H1 (cell line): ENCODE measurements at regions not wholly inside any gene's neighbourhood (a gene's known extent, or its start where the extent isn't known, plus 50 kb on each side); places are given as distances from the start of the nearest gene placed in this dataset.

Experiments used
- CTCF ChIA-PET: fragments of 300-600 bp; sonication (Branson Sonifier 250); formaldehyde crosslinking; loops from one replicate; lab custom pipeline; 2021; ENCODE audit not compliant: partially characterized antibody; lab: Charles Lee
- POLR2A ChIA-PET: fragments of 300-600 bp; sonication (Branson Sonifier 250); formaldehyde crosslinking; loops from one replicate; lab custom pipeline; 2021; ENCODE audit warnings: inconsistent platforms; ENCODE audit not compliant: partially characterized antibody; lab: Charles Lee
- DNase-seq, 2 experiments: peaks; one replicate each; pipeline versions ENCODE4 v3.0.0 to v3.0.0-alpha.2; 2010 to 2022; ENCODE audit warnings: low spot score in 2 of 2, low read depth in 1 of 2, mixed read lengths in 1 of 2
- FAIRE-seq: peaks from 2 replicates; lab custom pipeline; 2011; peaks lifted over from hg19 to GRCh38; lab: Jason Lieb, UNC
- H2AFZ ChIP-seq: 2 replicates; pipeline ENCODE4 v1.8.1; 2012; ENCODE audit warnings: low read length, inconsistent platforms
- H2AK5ac ChIP-seq: 2 replicates; pipeline ENCODE4 v1.6.1; 2013; ENCODE audit warnings: low read depth, low read length
- H2BK120ac ChIP-seq: replicated peaks from 2 replicates; pipeline ENCODE3; 2013; ENCODE audit warnings: low read depth, low read length, inconsistent platforms
- H2BK12ac ChIP-seq: 2 replicates; pipeline ENCODE4 v1.6.1; 2013; ENCODE audit warnings: low read depth, low read length
- H2BK15ac ChIP-seq: 2 replicates; pipeline ENCODE4 v1.6.1; 2013; ENCODE audit warnings: low read length
- H2BK20ac ChIP-seq: 2 replicates; pipeline ENCODE4 v1.6.1; 2013; ENCODE audit warnings: low read length
- H2BK5ac ChIP-seq: 2 replicates; pipeline ENCODE4 v1.6.1; 2013; ENCODE audit warnings: low read depth, low read length
- H3K14ac ChIP-seq: 2 replicates; pipeline ENCODE4 v1.6.1; 2013; ENCODE audit warnings: inconsistent platforms; ENCODE audit not compliant: insufficient read length
- H3K18ac ChIP-seq: 2 replicates; pipeline ENCODE4 v1.6.1; 2013; ENCODE audit warnings: low read length; ENCODE audit errors: extremely low read depth
- H3K23ac ChIP-seq: 2 replicates; pipeline ENCODE4 v1.6.1; 2013; ENCODE audit warnings: inconsistent platforms; ENCODE audit not compliant: insufficient read length
- H3K23me2 ChIP-seq: 2 replicates; pipeline ENCODE4 v1.6.1; 2013; ENCODE audit warnings: low read depth, low read length
- H3K27ac ChIP-seq: 2 replicates; pipeline ENCODE4 v1.6.1; 2011; ENCODE audit warnings: low read depth, low read length, inconsistent platforms
- H3K27me3 ChIP-seq, 4 experiments: replicated peaks in 1 of 4; 1 replicate in 1 of 4; 2 replicates in 3 of 4; pipeline versions ENCODE4 v1.6.1 to v1.8.1; 2011 to 2013; ENCODE audit warnings: low read length in 3 of 4, mild to moderate bottlenecking in 3 of 4, inconsistent platforms in 2 of 4, mixed read lengths in 2 of 4, moderate library complexity in 1 of 4; ENCODE audit not compliant: control insufficient read depth in 3 of 4, insufficient read depth in 3 of 4; ENCODE audit errors: extremely low read depth in 1 of 4
- H3K36me3 ChIP-seq, 4 experiments: 2 replicates each; pipeline versions ENCODE4 v1.6.1 to v1.8.1; 2011 to 2013; ENCODE audit warnings: mild to moderate bottlenecking in 4 of 4, low read length in 3 of 4, moderate library complexity in 2 of 4, control low read depth in 1 of 4, inconsistent platforms in 1 of 4; ENCODE audit not compliant: insufficient read depth in 4 of 4, control insufficient read depth in 2 of 4
- H3K4ac ChIP-seq: replicated peaks from 2 replicates; pipeline ENCODE3; 2013; ENCODE audit warnings: low read length, low read depth, mixed read lengths, inconsistent platforms; ENCODE audit not compliant: insufficient read length
- H3K4me1 ChIP-seq, 4 experiments: replicated peaks in 1 of 4; 1 replicate in 1 of 4; 2 replicates in 3 of 4; pipeline versions ENCODE4 v1.6.1 to v1.8.1; 2011 to 2013; ENCODE audit warnings: low read length in 3 of 4, inconsistent platforms in 2 of 4, mixed read lengths in 1 of 4; ENCODE audit not compliant: insufficient read depth in 4 of 4, control insufficient read depth in 3 of 4
- H3K4me2 ChIP-seq, 2 experiments: 2 replicates each; pipeline versions ENCODE4 v1.6.1 to v1.8.1; 2011 to 2013; ENCODE audit warnings: low read depth in 2 of 2, low read length in 2 of 2, control low read depth in 1 of 2, inconsistent platforms in 1 of 2, mild to moderate bottlenecking in 1 of 2; ENCODE audit not compliant: insufficient read depth in 1 of 2
- H3K4me3 ChIP-seq, 4 experiments: fragments of 200-600, 300-600 bp in 1 of 4; sonication (generic), shearing (Covaris generic), sonication (Bioruptor Twin) in 1 of 4; 2 replicates each; pipeline versions ENCODE4 v1.5.1 to v1.8.1; 2011 to 2016; ENCODE audit warnings: low read length in 4 of 4, low read depth in 3 of 4, control low read depth in 2 of 4, inconsistent platforms in 2 of 4, mild to moderate bottlenecking in 2 of 4, mixed read lengths in 1 of 4, moderate library complexity in 1 of 4; ENCODE audit not compliant: insufficient read depth in 2 of 4; ENCODE audit errors: extremely low read depth in 1 of 4
- H3K56ac ChIP-seq: replicated peaks from 2 replicates; pipeline ENCODE3; 2013; ENCODE audit warnings: low read depth, mild to moderate bottlenecking, mixed read lengths, low read length, inconsistent platforms; ENCODE audit not compliant: insufficient read length
- H3K79me1 ChIP-seq: 2 replicates; pipeline ENCODE4 v1.6.1; 2013; ENCODE audit warnings: low read depth, low read length, control low read depth
- H3K79me2 ChIP-seq, 2 experiments: 2 replicates each; pipeline versions ENCODE4 v1.6.1 to v1.8.1; 2012 to 2013; ENCODE audit warnings: low read length in 2 of 2, mild to moderate bottlenecking in 2 of 2, inconsistent platforms in 1 of 2; ENCODE audit not compliant: insufficient read depth in 2 of 2, control insufficient read depth in 1 of 2
- H3K9ac ChIP-seq, 4 experiments: replicated peaks in 1 of 4; 1 replicate in 1 of 4; 2 replicates in 3 of 4; pipeline versions ENCODE4 v1.6.1 to v1.8.1; 2011 to 2013; ENCODE audit warnings: low read depth in 3 of 4, low read length in 3 of 4, control low read depth in 2 of 4, mild to moderate bottlenecking in 2 of 4, moderate library complexity in 2 of 4, inconsistent platforms in 1 of 4; ENCODE audit errors: extremely low read depth in 1 of 4
- H3K9me3 ChIP-seq, 2 experiments: 2 replicates each; pipeline versions ENCODE4 v1.6.1 to v1.8.1; 2012 to 2013; ENCODE audit warnings: mild to moderate bottlenecking in 2 of 2, moderate library complexity in 2 of 2, control low read depth in 1 of 2, inconsistent platforms in 1 of 2, low read depth in 1 of 2, low read length in 1 of 2, mixed read lengths in 1 of 2; ENCODE audit not compliant: insufficient read depth in 2 of 2
- H4K20me1 ChIP-seq, 2 experiments: replicated peaks in 1 of 2; 2 replicates each; pipeline versions ENCODE3 to v1.8.1; 2011 to 2013; ENCODE audit warnings: inconsistent platforms in 2 of 2, low read length in 2 of 2, mild to moderate bottlenecking in 1 of 2; ENCODE audit not compliant: insufficient read depth in 2 of 2, control insufficient read depth in 1 of 2
- H4K5ac ChIP-seq: 2 replicates; pipeline ENCODE4 v1.6.1; 2013; ENCODE audit warnings: low read length, low read depth, mixed read lengths, inconsistent platforms; ENCODE audit not compliant: insufficient read length
- H4K8ac ChIP-seq: 2 replicates; pipeline ENCODE4 v1.8.0; 2013; ENCODE audit warnings: mild to moderate bottlenecking, moderate library complexity, low read length, inconsistent platforms; ENCODE audit not compliant: insufficient read depth; ENCODE audit errors: extremely low read depth
- H4K91ac ChIP-seq: replicated peaks from 2 replicates; pipeline ENCODE3; 2013; ENCODE audit warnings: low read length, mixed read lengths, inconsistent platforms; ENCODE audit not compliant: insufficient read length
- BCL11A ChIP-seq, 2 experiments: IDR thresholded peaks; one replicate each; pipeline ENCODE4 v1.6.1; 2011; ENCODE audit warnings: low read depth in 2 of 2, low read length in 2 of 2, mild to moderate bottlenecking in 2 of 2
- CEBPB ChIP-seq: IDR thresholded peaks from 2 replicates; pipeline ENCODE4 v1.6.1; 2012; ENCODE audit warnings: low read depth, low read length
- KDM1A ChIP-seq: fragments of 200-600, 300-600 bp; sonication (generic); IDR thresholded peaks from 2 replicates; pipeline ENCODE4 v1.7.1; 2016; ENCODE audit warnings: mild to moderate bottlenecking, low read length, borderline replicate concordance
- KDM5A ChIP-seq: fragments of 200-600 bp; IDR thresholded peaks from 2 replicates; pipeline ENCODE4 v1.7.1; 2012; ENCODE audit warnings: mild to moderate bottlenecking, low read length, inconsistent platforms, mixed read lengths
- WGBS, 2 experiments: shearing (Covaris generic) in 1 of 2; methylation state at CpG; one replicate each; pipeline versions ENCODE4 v1.1.6 to v1.1.7; 2013 to 2015; ENCODE audit warnings: low lambda C conversion rate in 2 of 2, mixed read lengths in 2 of 2, inconsistent platforms in 1 of 2, low coverage in 1 of 2, missing lambda C conversion rate in 1 of 2; ENCODE audit not compliant: insufficient replicate concordance in 2 of 2, insufficient coverage in 1 of 2, insufficient read length in 1 of 2; ENCODE audit errors: extremely low coverage in 1 of 2, missing lambda C conversion rate in 1 of 2; 5-methylcytosine and 5-hydroxymethylcytosine counted together

DNA sequence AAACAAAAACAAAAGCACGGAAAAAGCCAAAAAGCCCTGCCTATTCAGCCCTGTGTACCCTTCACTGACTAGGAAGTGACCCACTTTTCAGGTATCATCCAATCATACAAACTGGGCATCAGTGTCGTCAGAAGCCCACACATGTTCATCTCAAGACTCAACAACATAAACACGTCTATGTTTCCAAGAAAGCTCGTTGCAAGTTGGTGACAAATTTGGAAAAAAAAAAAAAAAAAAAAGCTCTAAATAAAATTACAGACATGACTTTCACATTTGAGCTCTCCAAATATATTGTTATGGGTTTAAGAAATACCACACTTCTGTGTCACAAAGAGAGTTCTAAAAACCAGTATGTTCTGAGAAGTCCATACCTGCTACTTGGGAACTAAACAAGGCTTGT is 204.7 kb upstream of the KLF14 start:
- Histone ChIP-seq H2BK12ac (no peak overlapping the region), H3K23me2 (no peaks in the 10 kb centered on the region), H3K36me3 (no peaks in the 10 kb centered on the region), H2BK5ac (no peak overlapping the region), H3K79me2 (no peaks in the 10 kb centered on the region; a peak in 1 of 4 replicates), H4K20me1 (no peaks in the 10 kb centered on the region), H2BK20ac (no peak overlapping the region), H4K5ac (no peak overlapping the region), H3K9me3 (no peaks in the 10 kb centered on the region), H2BK15ac (no peak overlapping the region), H3K27me3 (no peaks in the 10 kb centered on the region), H2BK120ac (no peak overlapping the region), H3K79me1 (no peaks in the 10 kb centered on the region; the same call in 1 of the 2 replicates), H3K4ac (no peak overlapping the region), H3K18ac (no peak overlapping the region), H3K23ac (no peak overlapping the region), H3K4me3 (no peak overlapping the region), H3K4me1 (peaks cover 4 to 10% (median 6%) of the 10 kb centered on the region in 4 experiments), H4K8ac (no peak overlapping the region), H3K4me2 (no peak overlapping the region), H2AK5ac (no peak overlapping the region), H2AFZ (no peak overlapping the region), H3K27ac (no peak overlapping the region), H3K14ac (no peak overlapping the region), H4K91ac (no peak overlapping the region), H3K56ac (no peak overlapping the region), H3K9ac (no peak overlapping the region)
- no peak for FAIRE-seq
- CTCF ChIA-PET, result interaction anchor here (0.7 to 5.7 kb wide), 4 partner anchors 8 to 102 kb away, joined by 3 to 20 read pairs (median 4); no protein-coding TSS in a partner anchor
- 65% methylated on average over 4 of the region's 4 CpGs; no CpG with 5 or more reads in 1 of the 2 experiments for WGBS, 2 experiments
- TF ChIP-seq KDM1A, result no peak
- no peak for TF ChIP-seq BCL11A (IDR thresholded peaks at IDR 0.05; ENCODE audit: low read depth in 2 of 2, low read length in 2 of 2)
- TF ChIP-seq KDM5A, result no peak
- TF ChIP-seq CEBPB, result no peak
- DNase-seq, result no peak
- POLR2A ChIA-PET, result no interaction called here
